Loucy (cell line): ENCODE measurements at regions not wholly inside any gene's neighbourhood (a gene's known extent, or its start where the extent isn't known, plus 50 kb on each side); places are given as distances from the start of the nearest gene placed in this dataset.

ENCODE experiments used
- H2AFZ ChIP-seq: fragments of 200-600 bp; sonication (generic); 2 replicates; pipeline ENCODE4 v1.6.0; 2016; ENCODE audit warnings: antibody characterized with exemption, mild to moderate bottlenecking, low read length, moderate library complexity
- H3F3A ChIP-seq: fragments of 200-600 bp; 2 replicates; pipeline ENCODE4 v1.6.0; 2016; ENCODE audit warnings: antibody characterized with exemption, low read depth, mild to moderate bottlenecking
- H3K27me3 ChIP-seq: fragments of 200-600 bp; sonication (generic); 2 replicates; pipeline ENCODE4 v1.6.1; 2014; ENCODE audit warnings: low read length, mild to moderate bottlenecking; ENCODE audit not compliant: insufficient read depth, poor library complexity, severe bottlenecking
- H3K36me3 ChIP-seq: fragments of 200-600 bp; sonication (generic); 2 replicates; pipeline ENCODE4 v1.6.1; 2016; ENCODE audit warnings: low read length; ENCODE audit not compliant: insufficient read depth
- H3K4me1 ChIP-seq: fragments of 200-600 bp; sonication (generic); 2 replicates; pipeline ENCODE4 v1.5.1; 2014; ENCODE audit warnings: low read length, mild to moderate bottlenecking; ENCODE audit not compliant: insufficient read depth, poor library complexity, severe bottlenecking
- H3K4me2 ChIP-seq: fragments of 200-600 bp; sonication (generic); 2 replicates; pipeline ENCODE4 v1.6.0; 2014; ENCODE audit warnings: antibody characterized with exemption, low read length, low read depth, mild to moderate bottlenecking; ENCODE audit not compliant: poor library complexity, severe bottlenecking
- H3K4me3 ChIP-seq: fragments of 200-600 bp; sonication (generic); 2 replicates; pipeline ENCODE4 v1.5.1; 2014; ENCODE audit warnings: low read length, mild to moderate bottlenecking, mixed read lengths; ENCODE audit not compliant: poor library complexity, severe bottlenecking
- H3K79me2 ChIP-seq: fragments of 200-600 bp; sonication (generic); 2 replicates; pipeline ENCODE4 v1.6.1; 2014; ENCODE audit warnings: low read length; ENCODE audit not compliant: insufficient read depth
- H3K9ac ChIP-seq: fragments of 200-600 bp; sonication (generic); 2 replicates; pipeline ENCODE4 v1.6.0; 2014; ENCODE audit warnings: mild to moderate bottlenecking, low read depth, low read length, moderate library complexity; ENCODE audit not compliant: poor library complexity, severe bottlenecking
- H3K9me2 ChIP-seq: fragments of 200-600 bp; sonication (generic); replicated peaks from 2 replicates; pipeline ENCODE4 v1.6.1; 2016; ENCODE audit warnings: low read depth, low read length, mixed read lengths
- H3K9me3 ChIP-seq: fragments of 200-600 bp; sonication (generic); 2 replicates; pipeline ENCODE4 v1.6.1; 2014; ENCODE audit warnings: mild to moderate bottlenecking, antibody characterized with exemption, low read length, low read depth; ENCODE audit not compliant: insufficient read depth
- H4K20me1 ChIP-seq: fragments of 200-600 bp; sonication (generic); 2 replicates; pipeline ENCODE4 v1.6.0; 2014; ENCODE audit warnings: antibody characterized with exemption, low read length, mild to moderate bottlenecking; ENCODE audit not compliant: insufficient read depth, poor library complexity, severe bottlenecking
- EZH2phosphoT487 ChIP-seq: fragments of 200-600 bp; IDR thresholded peaks from 2 replicates; pipeline ENCODE4 v1.6.1; 2018; ENCODE audit warnings: antibody characterized with exemption, mild to moderate bottlenecking, moderate library complexity, borderline replicate concordance
- TF ChIP-seq, protein P1 (sequence below): fragments of 200-600 bp; sonication (generic); conservative IDR thresholded peaks from 2 replicates; pipeline ENCODE4 v1.5.1; 2014; ENCODE audit warnings: mild to moderate bottlenecking, antibody characterized with exemption, low read length

GRCh38 chr10:78404296-78404695 lies 370.6 kb downstream of the RPS24 start:
- no peaks in the 10 kb centered on the region for H3K9me2 ChIP-seq
- no peak overlapping the region for H2AFZ ChIP-seq
- no peaks in the 10 kb centered on the region for H3F3A ChIP-seq
- no peaks in the 10 kb centered on the region for H3K79me2 ChIP-seq
- no peak for TF ChIP-seq EZH2phosphoT487
- TF ChIP-seq, protein P1, sequence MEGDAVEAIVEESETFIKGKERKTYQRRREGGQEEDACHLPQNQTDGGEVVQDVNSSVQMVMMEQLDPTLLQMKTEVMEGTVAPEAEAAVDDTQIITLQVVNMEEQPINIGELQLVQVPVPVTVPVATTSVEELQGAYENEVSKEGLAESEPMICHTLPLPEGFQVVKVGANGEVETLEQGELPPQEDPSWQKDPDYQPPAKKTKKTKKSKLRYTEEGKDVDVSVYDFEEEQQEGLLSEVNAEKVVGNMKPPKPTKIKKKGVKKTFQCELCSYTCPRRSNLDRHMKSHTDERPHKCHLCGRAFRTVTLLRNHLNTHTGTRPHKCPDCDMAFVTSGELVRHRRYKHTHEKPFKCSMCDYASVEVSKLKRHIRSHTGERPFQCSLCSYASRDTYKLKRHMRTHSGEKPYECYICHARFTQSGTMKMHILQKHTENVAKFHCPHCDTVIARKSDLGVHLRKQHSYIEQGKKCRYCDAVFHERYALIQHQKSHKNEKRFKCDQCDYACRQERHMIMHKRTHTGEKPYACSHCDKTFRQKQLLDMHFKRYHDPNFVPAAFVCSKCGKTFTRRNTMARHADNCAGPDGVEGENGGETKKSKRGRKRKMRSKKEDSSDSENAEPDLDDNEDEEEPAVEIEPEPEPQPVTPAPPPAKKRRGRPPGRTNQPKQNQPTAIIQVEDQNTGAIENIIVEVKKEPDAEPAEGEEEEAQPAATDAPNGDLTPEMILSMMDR = no peak
- H3K4me1 ChIP-seq = no peaks in the 10 kb centered on the region
- no peaks in the 10 kb centered on the region for H3K9me3 ChIP-seq
- H3K4me2 ChIP-seq = no peak overlapping the region
- H3K27me3 ChIP-seq = no peaks in the 10 kb centered on the region
- H4K20me1 ChIP-seq = no peaks in the 10 kb centered on the region
- H3K36me3 ChIP-seq = no peaks in the 10 kb centered on the region
- H3K4me3 ChIP-seq = no peak overlapping the region
- H3K9ac ChIP-seq = no peak overlapping the region

DNA sequence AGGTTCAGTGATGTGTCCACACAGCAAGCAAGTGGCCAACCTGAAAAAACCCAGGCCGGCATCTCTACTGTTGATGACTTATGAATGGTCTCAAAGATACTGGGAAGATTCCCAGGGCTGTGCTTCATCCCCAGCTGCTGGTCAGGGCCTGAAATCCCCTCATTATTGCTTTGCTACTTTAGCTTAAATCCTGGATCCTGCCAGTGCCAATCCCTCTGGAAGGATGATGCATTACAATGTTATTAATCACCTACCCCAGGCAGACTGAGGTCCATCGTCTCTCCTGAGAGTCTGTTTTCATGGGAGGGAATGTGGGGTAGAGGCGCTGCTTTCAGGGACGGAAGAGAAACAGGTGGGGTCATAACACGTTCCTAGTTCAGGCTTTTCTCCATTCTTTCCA lies 371.6 kb downstream of the RPS24 start:
- Histone ChIP-seq H3K9me3 (no peaks in the 10 kb centered on the region), H3K9ac (no peak overlapping the region), H3K4me2 (no peak overlapping the region), H3K4me1 (no peaks in the 10 kb centered on the region), H3K27me3 (no peaks in the 10 kb centered on the region), H3K79me2 (no peaks in the 10 kb centered on the region), H3F3A (no peaks in the 10 kb centered on the region), H3K9me2 (no peaks in the 10 kb centered on the region), H3K36me3 (no peaks in the 10 kb centered on the region), H3K4me3 (no peak overlapping the region), H2AFZ (no peak overlapping the region), H4K20me1 (no peaks in the 10 kb centered on the region)
- TF ChIP-seq EZH2phosphoT487 = no peak

GRCh38 chr10:78405736-78406135 lies 372.1 kb downstream of the RPS24 start:
- no peak overlapping the region for H3K4me2 ChIP-seq
- H3K27me3 ChIP-seq = no peaks in the 10 kb centered on the region
- H3K9me3 ChIP-seq = no peaks in the 10 kb centered on the region
- H3F3A ChIP-seq = no peaks in the 10 kb centered on the region
- TF ChIP-seq, protein P1 = no peak
- no peak for TF ChIP-seq EZH2phosphoT487
- H2AFZ ChIP-seq = no peak overlapping the region
- no peak overlapping the region for H3K9ac ChIP-seq
- no peaks in the 10 kb centered on the region for H4K20me1 ChIP-seq
- no peaks in the 10 kb centered on the region for H3K79me2 ChIP-seq
- H3K9me2 ChIP-seq = no peaks in the 10 kb centered on the region
- H3K36me3 ChIP-seq = no peaks in the 10 kb centered on the region
- H3K4me1 ChIP-seq = no peaks in the 10 kb centered on the region
- no peak overlapping the region for H3K4me3 ChIP-seq

- Histone ChIP-seq H3K4me2 (no peak overlapping the region), H3F3A (no peaks in the 10 kb centered on the region), H3K27me3 (no peaks in the 10 kb centered on the region), H2AFZ (no peak overlapping the region), H3K9me3 (no peaks in the 10 kb centered on the region), H3K9ac (no peak overlapping the region), H3K9me2 (no peaks in the 10 kb centered on the region), H3K4me1 (no peaks in the 10 kb centered on the region), H4K20me1 (no peaks in the 10 kb centered on the region), H3K36me3 (no peaks in the 10 kb centered on the region), H3K4me3 (no peak overlapping the region), H3K79me2 (no peaks in the 10 kb centered on the region)
- TF ChIP-seq EZH2phosphoT487 = no peak
- TF ChIP-seq, protein P1 = no peak
Measured at GRCh38 chr10:78406648-78407008, 373.0 kb downstream of the RPS24 start.
